Liver (tissue), 8 donors: ENCODE measurements at regions not wholly inside any gene's neighbourhood (a gene's known extent, or its start where the extent isn't known, plus 50 kb on each side); places are given as distances from the start of the nearest gene placed in this dataset.

Experiments
- DNase-seq: peaks from one replicate; pipeline ENCODE4 v3.0.0-alpha.2; 2017; ENCODE audit warnings: low spot score
- H3K27ac ChIP-seq, 2 donors: one replicate each; pipeline ENCODE4 v1.7.0; 2013; ENCODE audit warnings: inconsistent platforms in 2 of 2, low read length in 2 of 2, control low read depth in 1 of 2, low read depth in 1 of 2, mild to moderate bottlenecking in 1 of 2
- H3K27me3 ChIP-seq, 4 donors: one replicate each; pipeline versions ENCODE4 v1.6.1 to v1.7.0; 2013; ENCODE audit warnings: low read length in 3 of 4, inconsistent platforms in 1 of 4, mild to moderate bottlenecking in 1 of 4, moderate library complexity in 1 of 4; ENCODE audit not compliant: control insufficient read depth in 4 of 4, insufficient read depth in 4 of 4
- H3K36me3 ChIP-seq, 4 donors: one replicate each; pipeline versions ENCODE4 v1.6.1 to v1.7.0; 2013; ENCODE audit warnings: low read length in 3 of 4, mild to moderate bottlenecking in 3 of 4, low read depth in 1 of 4, moderate library complexity in 1 of 4; ENCODE audit not compliant: control insufficient read depth in 4 of 4, insufficient read depth in 3 of 4
- H3K4me1 ChIP-seq, 4 donors: one replicate each; pipeline versions ENCODE4 v1.6.1 to v1.7.0; 2013; ENCODE audit warnings: low read length in 3 of 4, mild to moderate bottlenecking in 3 of 4, moderate library complexity in 1 of 4; ENCODE audit not compliant: control insufficient read depth in 4 of 4, insufficient read depth in 4 of 4
- H3K4me3 ChIP-seq, 3 donors: one replicate each; pipeline versions ENCODE4 v1.6.1 to v1.7.0; 2013; ENCODE audit warnings: low read length in 3 of 3, control low read depth in 1 of 3, low read depth in 1 of 3, mild to moderate bottlenecking in 1 of 3
- H3K9ac ChIP-seq, 2 donors: one replicate each; pipeline ENCODE4 v1.7.0; 2013; ENCODE audit warnings: low read length in 2 of 2, mild to moderate bottlenecking in 2 of 2, moderate library complexity in 2 of 2, control low read depth in 1 of 2, low read depth in 1 of 2
- H3K9me3 ChIP-seq, 4 donors: one replicate each; pipeline versions ENCODE4 v1.6.1 to v1.7.0; 2013; ENCODE audit warnings: low read length in 3 of 4; ENCODE audit not compliant: control insufficient read depth in 4 of 4
- ATF3 ChIP-seq: IDR thresholded peaks from 2 replicates; pipeline ENCODE4 v1.6.1; 2016; ENCODE audit warnings: antibody characterized with exemption
- CTCF ChIP-seq: fragments of 150-350 bp; IDR thresholded peaks from 2 replicates; pipeline ENCODE4 v1.5.1; 2017; ENCODE audit warnings: improper control_type of control experiment, low read depth, low read length; ENCODE audit not compliant: missing input control
- EGR1 ChIP-seq, 2 donors: IDR thresholded peaks; 2 replicates each; pipeline ENCODE4 v1.6.1; 2016 to 2018; ENCODE audit warnings: antibody characterized with exemption in 2 of 2, low read depth in 2 of 2
- FOXA1 ChIP-seq: IDR thresholded peaks from 2 replicates; pipeline ENCODE4 v1.6.1; 2016; ENCODE audit warnings: antibody characterized with exemption
- FOXA2 ChIP-seq: IDR thresholded peaks from 2 replicates; pipeline ENCODE4 v1.6.1; 2016; ENCODE audit warnings: antibody characterized with exemption
- GABPA ChIP-seq, 2 donors: IDR thresholded peaks in 1 of 2; conservative IDR thresholded peaks in 1 of 2; 2 replicates each; pipeline ENCODE4 v1.6.1; 2016; ENCODE audit warnings: antibody characterized with exemption in 2 of 2, mild to moderate bottlenecking in 1 of 2, moderate library complexity in 1 of 2
- HNF4A ChIP-seq, 2 donors: conservative IDR thresholded peaks; 2 replicates each; pipeline ENCODE4 v1.6.1; 2016; ENCODE audit warnings: antibody characterized with exemption in 2 of 2, mild to moderate bottlenecking in 2 of 2
- HNF4G ChIP-seq: IDR thresholded peaks from 2 replicates; pipeline ENCODE4 v1.6.1; 2016; ENCODE audit warnings: antibody characterized with exemption
- JUND ChIP-seq, 2 donors: IDR thresholded peaks; 2 replicates each; pipeline ENCODE4 v1.6.1; 2016; ENCODE audit warnings: antibody characterized with exemption in 2 of 2
- MAX ChIP-seq: IDR thresholded peaks from 2 replicates; pipeline ENCODE4 v1.6.1; 2016; ENCODE audit warnings: antibody characterized with exemption
- NR2F2 ChIP-seq: IDR thresholded peaks from 2 replicates; pipeline ENCODE4 v1.6.1; 2016; ENCODE audit warnings: antibody characterized with exemption
- RAD21 ChIP-seq, 2 donors: IDR thresholded peaks; 2 replicates each; pipeline ENCODE4 v1.6.1; 2016; ENCODE audit warnings: antibody characterized with exemption in 2 of 2, mild to moderate bottlenecking in 2 of 2
- REST ChIP-seq: IDR thresholded peaks from 2 replicates; pipeline ENCODE4 v1.6.1; 2016; ENCODE audit warnings: antibody characterized with exemption, mild to moderate bottlenecking
- RXRA ChIP-seq, 2 donors: IDR thresholded peaks; 2 replicates each; pipeline ENCODE4 v1.6.1; 2017 to 2018; ENCODE audit warnings: antibody characterized with exemption in 2 of 2, mild to moderate bottlenecking in 1 of 2
- SP1 ChIP-seq: IDR thresholded peaks from 2 replicates; pipeline ENCODE4 v1.6.1; 2018; ENCODE audit warnings: antibody characterized with exemption, mild to moderate bottlenecking
- TAF1 ChIP-seq: conservative IDR thresholded peaks from 2 replicates; pipeline ENCODE4 v1.6.1; 2016; ENCODE audit warnings: antibody characterized with exemption, mild to moderate bottlenecking
- YY1 ChIP-seq: IDR thresholded peaks from 2 replicates; pipeline ENCODE4 v1.6.1; 2016; ENCODE audit warnings: antibody characterized with exemption, mild to moderate bottlenecking
- ZBTB33 ChIP-seq: IDR thresholded peaks from 2 replicates; pipeline ENCODE4 v1.6.1; 2016; ENCODE audit warnings: antibody characterized with exemption
- WGBS: extraction: QIAGEN DNeasy Blood & Tissue Kit; methylation state at CpG from one replicate; pipeline ENCODE4 v1.1.7; 2013; 5-methylcytosine and 5-hydroxymethylcytosine counted together
- donor health status: healthy.
- donor health status: healthy.
- donor health status: healthy.
- donor health status: healthy.
- donor health status: healthy.

GRCh38 chr2:11027195-11027594 lies 115.5 kb downstream of the KCNF1 start:
- no peaks in the 10 kb centered on the region for H3K36me3 ChIP-seq
- H3K9me3 ChIP-seq: no peaks in the 10 kb centered on the region
- no peak overlapping the region for H3K27ac ChIP-seq
- no peak overlapping the region for H3K4me3 ChIP-seq
- no peaks in the 10 kb centered on the region for H3K27me3 ChIP-seq
- no peak for DNase-seq
- H3K9ac ChIP-seq: no peak overlapping the region
- TF ChIP-seq RAD21 (IDR thresholded peaks at IDR 0.05) (no peak), RXRA (IDR thresholded peaks at IDR 0.05) (no peak), HNF4G (no peak), EGR1 (IDR thresholded peaks at IDR 0.05; ENCODE audit: low read depth in 2 of 2) (no peak), NR2F2 (no peak), FOXA1 (no peak), SP1 (no peak), JUND (IDR thresholded peaks at IDR 0.05) (no peak), REST (no peak), ATF3 (no peak), MAX (no peak), YY1 (no peak)
- H3K4me1 ChIP-seq: peaks cover 0 to 8% (median 1%) of the 10 kb centered on the region in 4 donors
- WGBS: 95% methylated on average over 7 of the region's 7 CpGs

GRCh38 chr2:11028407-11028916 lies 116.7 kb downstream of the KCNF1 start:
- DNase-seq: no peak

More at GRCh38 chr2:11028407-11028916, 116.7 kb downstream of the KCNF1 start:
- no peaks in the 10 kb centered on the region for H3K27me3 ChIP-seq
- no peak overlapping the region for H3K9ac ChIP-seq
- H3K9me3 ChIP-seq: peaks cover 0 to 5% (median 0%) of the 10 kb centered on the region in 4 donors
- H3K27ac ChIP-seq: no peak overlapping the region
- peaks cover 0 to 8% (median 1%) of the 10 kb centered on the region in 4 donors for H3K4me1 ChIP-seq
- no peaks in the 10 kb centered on the region for H3K36me3 ChIP-seq
- 82% methylated on average over 5 of the region's 5 CpGs for WGBS
- H3K4me3 ChIP-seq: no peak overlapping the region
- TF ChIP-seq SP1: no peak
- no peak for TF ChIP-seq GABPA (IDR thresholded peaks at IDR 0.05 in 1 of 2, conservative IDR thresholded peaks at IDR 0.05 in 1 of 2)
- no peak for TF ChIP-seq REST
- TF ChIP-seq MAX: no peak
- no peak for TF ChIP-seq YY1
- TF ChIP-seq CTCF: no peak
- TF ChIP-seq RXRA (IDR thresholded peaks at IDR 0.05): no peak
- TF ChIP-seq HNF4A (conservative IDR thresholded peaks at IDR 0.05): no peak
- TF ChIP-seq HNF4G: no peak
- TF ChIP-seq FOXA1: no peak
- no peak for TF ChIP-seq TAF1
- no peak for TF ChIP-seq NR2F2
- no peak for TF ChIP-seq ZBTB33
- no peak for TF ChIP-seq FOXA2
- no peak for TF ChIP-seq JUND (IDR thresholded peaks at IDR 0.05)
